ENCODE measurements at regions not wholly inside any gene's neighbourhood (a gene's known extent, or its start where the extent isn't known, plus 50 kb on each side); places are given as distances from the start of the nearest gene placed in this dataset.

GRCh38 chr16:62353355-62353754, 317.1 kb upstream of the CDH8 start:
- H3K4me3 ChIP-seq (ENCODE audit: low read depth, low read length), result no peak overlapping the region
- no peak for TF ChIP-seq CTCF (IDR thresholded peaks at IDR 0.05; ENCODE audit: low read depth, low read length, missing control alignments)
- no peak for DNase-seq (ENCODE audit: low read depth)

- no peak for DNase-seq (ENCODE audit: low read depth)
Measured at GRCh38 chr16:62342216-62342615, 306.0 kb upstream of the CDH8 start.

GRCh38 chr16:62335356-62335755, 299.1 kb upstream of the CDH8 start:
- no peak for DNase-seq (ENCODE audit: low read depth)
- TF ChIP-seq CTCF (IDR thresholded peaks at IDR 0.05; ENCODE audit: low read depth, low read length, missing control alignments), result no peak
- H3K4me3 ChIP-seq (ENCODE audit: low read depth, low read length), result no peak overlapping the region

More at GRCh38 chr16:62342216-62342615, 306.0 kb upstream of the CDH8 start:
- TF ChIP-seq CTCF (IDR thresholded peaks at IDR 0.05; ENCODE audit: low read depth, low read length, missing control alignments), result no peak
- H3K4me3 ChIP-seq (ENCODE audit: low read depth, low read length), result no peak overlapping the region

GRCh38 chr16:62321606-62322005, 285.4 kb upstream of the CDH8 start:
- DNase-seq (ENCODE audit: low read depth), result no peak
- no peak for TF ChIP-seq CTCF (IDR thresholded peaks at IDR 0.05; ENCODE audit: low read depth, low read length, missing control alignments)
- no peak overlapping the region for H3K4me3 ChIP-seq (ENCODE audit: low read depth, low read length)

GRCh38 chr16:62298600-62298999, 262.4 kb upstream of the CDH8 start:
- no peak for DNase-seq (ENCODE audit: low read depth)
- no peak overlapping the region for H3K4me3 ChIP-seq (ENCODE audit: low read depth, low read length)
- TF ChIP-seq CTCF (IDR thresholded peaks at IDR 0.05; ENCODE audit: low read depth, low read length, missing control alignments), result no peak

GRCh38 chr16:62294213-62294972, 258.2 kb upstream of the CDH8 start:
- DNase-seq (ENCODE audit: low read depth), result no peak
- TF ChIP-seq CTCF (IDR thresholded peaks at IDR 0.05; ENCODE audit: low read depth, low read length, missing control alignments), result no peak
- H3K4me3 ChIP-seq (ENCODE audit: low read depth, low read length), result no peak overlapping the region

Data from GM12864 (cell line).